NCI-H2107 treated with DMSO at 0.1 percent for 48 hours (cell line): ENCODE measurements at regions not wholly inside any gene's neighbourhood (a gene's known extent, or its start where the extent isn't known, plus 50 kb on each side); places are given as distances from the start of the nearest gene placed in this dataset.
"Not testable (repeated sequence)": the region's sequence is repeated elsewhere in the genome, so short reads cannot be mapped to it uniquely, and the experiment has no call there.

Source experiments
- DNase-seq: peaks from one replicate; lab custom pipeline; 2025; ENCODE audit not compliant: unreplicated experiment; lab: John Stamatoyannopoulos, UW

- DNase-seq: no peak
Measured at GRCh38 chrX:109782994-109783700, 50.1 kb upstream of the ACSL4 start.

DNA sequence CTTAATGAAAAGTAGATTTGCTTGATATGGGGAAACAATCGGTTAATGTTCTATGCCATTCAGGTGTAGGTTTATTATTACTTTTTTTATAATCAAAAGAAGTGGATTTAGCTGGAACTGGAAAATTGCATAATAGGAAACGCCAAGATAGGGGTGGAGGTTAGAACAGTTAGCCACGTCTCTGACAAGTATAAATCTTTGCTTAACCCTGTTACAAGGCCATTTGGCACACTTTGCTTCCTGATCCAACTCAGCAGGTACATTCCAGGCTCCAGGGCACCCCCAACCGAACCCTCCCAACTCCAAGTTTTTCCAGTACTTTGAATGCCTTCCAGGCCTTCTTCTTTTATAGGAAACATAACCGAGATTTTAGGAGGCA is 50.6 kb upstream of the ACSL4 start:
- DNase-seq: no peak

DNA sequence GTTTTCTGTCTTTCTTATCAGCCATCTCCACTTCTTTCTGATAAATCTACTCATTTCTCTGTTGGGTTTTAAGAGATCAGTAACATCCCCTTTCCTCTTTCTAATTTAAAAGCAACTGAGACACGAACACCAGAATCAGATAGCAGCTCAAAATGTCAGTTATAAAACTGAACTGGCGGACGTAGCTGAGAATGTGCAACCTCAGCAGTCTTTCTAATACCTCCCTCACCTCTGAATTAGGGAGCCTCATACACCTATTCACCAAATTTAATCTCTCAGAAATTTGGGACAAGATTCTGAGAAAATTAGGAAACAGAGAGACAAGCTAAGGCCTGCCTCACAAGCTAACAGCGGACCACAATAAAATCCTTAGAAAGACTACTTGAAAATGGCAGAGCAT is 52.0 kb upstream of the ACSL4 start:
- no peak for DNase-seq

- not testable (repeated sequence) for DNase-seq
Measured at GRCh38 chrX:109790511-109790910, 57.5 kb upstream of the ACSL4 start.

DNA sequence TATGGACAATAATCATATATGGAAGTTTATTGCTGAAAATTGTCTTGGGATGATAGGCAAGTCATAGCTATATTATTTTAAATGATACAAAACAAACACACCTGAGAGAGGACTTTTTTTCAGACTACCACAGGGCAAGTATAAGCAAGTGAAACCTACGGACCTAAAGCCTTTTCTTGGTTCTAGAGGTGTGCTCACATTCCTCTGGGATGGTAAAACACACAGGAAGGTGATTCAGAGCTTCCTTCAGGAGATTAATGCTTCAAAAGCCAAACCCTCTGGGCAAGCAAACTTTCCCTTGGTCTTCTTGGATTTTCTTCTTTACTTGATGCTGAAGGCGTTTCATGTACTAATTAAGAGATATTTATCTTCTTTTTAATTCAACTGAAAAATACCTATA is 60.1 kb upstream of the ACSL4 start:
- no peak for DNase-seq

- no peak for DNase-seq
Measured at GRCh38 chrX:109795682-109796081, 62.6 kb upstream of the ACSL4 start.

- no peak for DNase-seq
Measured at GRCh38 chrX:109797311-109797975, 64.4 kb upstream of the ACSL4 start.

- DNase-seq: no peak
Measured at GRCh38 chrX:109812236-109812635, 79.2 kb upstream of the ACSL4 start.

DNA sequence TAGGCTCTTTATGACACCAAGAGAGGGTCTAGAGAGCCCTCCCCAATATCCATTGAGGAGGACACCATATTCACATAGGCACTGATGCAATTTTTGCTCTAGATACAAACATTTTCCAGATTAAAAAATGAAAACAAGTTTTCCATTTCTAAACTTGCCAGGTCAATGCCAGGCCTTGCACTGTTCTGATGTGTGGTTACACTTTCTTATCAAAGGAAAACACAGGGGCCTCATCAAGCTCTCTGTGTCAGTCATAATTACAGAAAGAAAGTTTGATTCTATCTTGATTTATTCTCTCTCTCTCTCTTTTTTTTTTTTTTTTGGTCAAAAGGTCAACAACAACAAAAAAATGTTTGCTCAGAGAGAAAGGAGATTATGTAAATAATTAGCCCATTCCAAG is 80.2 kb upstream of the ACSL4 start:
- DNase-seq: no peak

DNA sequence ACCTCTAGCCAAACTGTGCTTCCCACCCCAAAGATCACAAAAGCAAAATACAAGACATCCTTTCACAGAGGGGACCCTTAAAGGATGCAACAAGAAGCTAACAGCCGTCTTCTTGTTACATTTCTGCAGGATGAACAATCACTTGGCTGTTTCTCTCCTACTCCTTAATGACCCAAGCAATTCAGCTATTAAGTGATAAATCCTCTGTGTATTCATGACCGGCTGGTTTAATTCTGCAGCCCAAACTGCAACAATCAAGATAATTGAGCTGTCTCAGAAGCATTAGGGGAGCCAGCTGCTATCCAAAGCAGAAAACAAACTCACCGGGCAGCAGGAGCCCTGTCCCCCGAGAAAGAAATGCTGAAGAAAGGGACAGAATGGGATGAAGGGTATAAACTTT is 85.9 kb upstream of the ACSL4 start:
- no peak for DNase-seq

DNA sequence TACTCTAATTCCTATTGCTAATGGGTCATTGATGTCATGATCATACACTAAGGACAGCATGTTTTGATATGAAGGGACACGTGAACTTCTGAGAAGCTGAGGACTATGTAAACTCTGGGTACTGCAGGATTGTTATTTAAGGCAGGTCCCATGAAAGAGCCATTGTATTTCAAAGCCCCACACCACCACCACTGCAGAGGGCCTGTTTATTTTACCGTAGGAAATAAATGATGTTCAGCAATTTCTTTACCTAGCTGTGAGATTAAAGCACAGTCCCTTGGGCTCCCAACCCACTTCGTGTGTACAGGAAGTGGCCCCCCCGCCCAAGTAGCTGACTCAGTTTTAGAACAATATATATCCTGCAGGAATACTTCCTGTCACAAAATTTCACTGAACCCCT is 89.8 kb upstream of the ACSL4 start:
- no peak for DNase-seq

- DNase-seq: no peak
Measured at GRCh38 chrX:109826954-109827708, 94.1 kb upstream of the ACSL4 start.

GRCh38 chrX:109827772-109828171 is 94.7 kb upstream of the ACSL4 start:
- DNase-seq: no peak

DNA sequence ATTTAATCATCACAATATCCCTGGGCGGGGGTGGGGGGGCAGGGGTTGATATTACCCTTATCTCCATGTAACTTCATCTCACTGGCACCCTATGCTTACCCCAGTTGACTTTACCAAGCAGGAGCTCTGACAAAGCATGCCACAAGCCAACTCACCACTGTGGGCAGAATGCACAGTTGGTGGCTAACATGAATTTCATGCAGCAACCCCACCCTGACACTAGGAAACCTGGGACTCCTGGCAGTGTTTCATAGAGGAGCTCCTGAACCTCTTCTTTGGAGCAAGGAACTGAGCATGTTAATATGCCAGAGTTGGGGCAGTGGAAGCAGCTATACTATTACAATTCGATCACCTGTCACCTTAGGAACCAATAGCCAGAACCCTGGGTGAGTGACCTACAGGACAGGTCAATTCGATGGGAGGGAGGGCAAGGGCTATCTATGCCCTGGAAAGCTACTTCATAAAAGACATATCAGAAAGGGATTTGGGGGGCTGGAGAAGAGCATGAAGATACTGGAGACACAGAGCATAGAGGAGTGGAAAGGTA is 97.2 kb upstream of the ACSL4 start:
- no peak for DNase-seq

- no peak for DNase-seq
Measured at GRCh38 chrX:109830704-109831206, 97.7 kb upstream of the ACSL4 start.

DNA sequence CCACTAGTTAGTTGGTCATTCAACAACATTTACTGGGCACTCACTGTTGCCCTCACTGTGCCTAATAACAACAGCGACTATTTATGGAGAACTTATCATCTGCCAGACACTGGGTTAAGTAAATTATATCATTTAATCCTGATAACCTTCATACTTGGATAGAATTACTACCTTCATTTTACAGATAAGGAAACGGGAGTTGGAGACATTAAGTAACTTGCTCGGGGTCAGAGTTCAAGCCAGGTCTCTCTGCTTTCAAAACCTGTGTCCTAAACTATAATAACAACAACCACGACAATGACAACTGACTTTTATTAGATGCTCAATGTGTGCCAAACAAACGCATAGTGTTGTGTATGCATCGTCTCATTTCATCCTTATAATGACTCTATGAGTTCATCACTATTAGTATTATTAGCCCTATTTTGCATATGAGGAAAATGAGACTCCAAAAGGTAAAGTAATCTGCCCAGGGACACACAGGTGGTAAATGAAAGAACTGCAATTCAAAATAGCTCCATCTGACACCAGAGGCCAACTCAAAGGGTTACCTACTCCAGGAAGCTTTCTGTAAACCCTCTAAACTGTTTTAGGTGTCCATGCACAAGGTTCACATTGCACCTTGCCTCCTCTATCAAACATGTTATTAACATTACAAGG is 98.4 kb upstream of the ACSL4 start:
- DNase-seq: no peak

- DNase-seq: no peak
Measured at GRCh38 chrX:109839694-109840567, 106.9 kb upstream of the ACSL4 start.

GRCh38 chrX:109840585-109840984 is 107.5 kb upstream of the ACSL4 start:
- DNase-seq: no peak

DNA sequence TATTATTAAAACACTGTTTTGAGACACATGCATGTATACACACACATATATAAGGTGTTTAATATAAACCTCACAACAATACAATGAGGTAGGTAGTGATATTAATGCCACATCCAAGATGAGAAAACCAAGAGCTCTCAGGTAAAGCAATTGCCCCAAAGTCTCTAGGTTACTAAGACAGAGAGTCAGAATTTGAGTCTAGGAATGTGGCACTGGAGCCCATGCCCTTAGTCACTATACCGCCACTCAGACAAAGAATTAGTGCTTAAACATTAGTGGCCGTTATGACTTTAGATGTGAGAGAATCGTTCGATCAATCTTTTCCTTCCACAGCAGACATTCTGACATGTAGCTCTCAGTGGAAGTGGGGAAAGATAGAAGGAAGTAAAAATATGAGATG is 108.2 kb upstream of the ACSL4 start:
- DNase-seq: no peak

DNA sequence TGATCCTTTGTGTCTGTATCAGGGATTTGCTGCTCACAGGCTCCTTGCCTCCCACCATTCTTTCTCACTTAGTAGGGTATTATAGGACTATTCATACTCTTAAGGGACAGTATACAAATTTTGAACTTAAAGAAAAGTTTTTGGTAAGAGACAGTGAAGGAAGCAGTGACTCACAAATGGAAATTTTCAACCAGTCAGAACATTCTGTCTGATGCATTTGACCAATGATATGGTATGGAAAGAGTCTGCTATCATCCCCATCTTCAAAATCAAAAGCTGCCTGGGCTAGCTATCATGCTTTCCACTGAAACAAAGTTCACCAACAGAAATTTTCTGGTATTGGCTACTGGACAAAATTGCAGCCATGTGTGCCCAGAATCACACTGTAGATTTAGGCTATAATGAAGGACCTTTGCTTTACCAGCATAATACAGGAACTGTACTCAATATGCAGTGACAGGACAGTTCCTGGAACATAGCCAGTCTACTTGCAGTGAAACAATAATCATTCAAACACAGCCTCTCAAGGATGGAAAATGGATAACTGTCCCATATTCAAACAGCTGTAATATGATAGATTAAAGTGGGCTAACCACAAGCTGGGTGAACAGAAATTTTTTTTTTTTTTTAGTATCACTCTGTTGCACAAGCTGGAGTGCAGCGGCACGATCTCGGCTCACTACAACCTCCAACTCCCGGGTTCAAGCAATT is 109.0 kb upstream of the ACSL4 start:
- peak; percentile 31 for DNase-seq
